Skeletal muscle cell (primary cell): ENCODE measurements at regions not wholly inside any gene's neighbourhood (a gene's known extent, or its start where the extent isn't known, plus 50 kb on each side); places are given as distances from the start of the nearest gene placed in this dataset.

ENCODE experiments used
- DNase-seq: peaks from one replicate; pipeline ENCODE4 v3.0.0-alpha.2; 2010; ENCODE audit warnings: low read depth
- H3K4me3 ChIP-seq: 2 replicates; pipeline ENCODE4 v1.5.1; 2011; ENCODE audit warnings: low read depth, mild to moderate bottlenecking, control low read depth, low read length, moderate library complexity

DNA sequence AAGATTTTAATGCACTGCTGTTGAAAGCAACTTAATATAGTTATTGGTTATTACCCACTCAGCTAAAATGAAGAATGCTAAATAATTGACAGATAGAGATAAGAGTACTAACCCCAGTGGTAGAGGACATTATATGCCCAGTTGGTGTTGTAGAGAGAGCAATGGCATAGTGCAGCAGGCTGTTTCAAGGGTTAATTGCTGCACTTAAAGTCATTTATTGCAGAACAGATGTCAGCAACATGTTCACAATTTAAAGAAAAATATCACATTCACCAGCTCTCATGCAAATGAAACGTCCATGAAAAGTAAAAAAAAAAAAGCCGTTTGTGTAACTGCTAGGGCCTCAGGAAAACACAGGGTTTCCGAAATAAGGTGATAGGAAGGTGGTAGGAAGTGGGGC, 254.6 kb downstream of the MTRR start:
- DNase-seq = no peak
- no peak overlapping the region for H3K4me3 ChIP-seq

DNA sequence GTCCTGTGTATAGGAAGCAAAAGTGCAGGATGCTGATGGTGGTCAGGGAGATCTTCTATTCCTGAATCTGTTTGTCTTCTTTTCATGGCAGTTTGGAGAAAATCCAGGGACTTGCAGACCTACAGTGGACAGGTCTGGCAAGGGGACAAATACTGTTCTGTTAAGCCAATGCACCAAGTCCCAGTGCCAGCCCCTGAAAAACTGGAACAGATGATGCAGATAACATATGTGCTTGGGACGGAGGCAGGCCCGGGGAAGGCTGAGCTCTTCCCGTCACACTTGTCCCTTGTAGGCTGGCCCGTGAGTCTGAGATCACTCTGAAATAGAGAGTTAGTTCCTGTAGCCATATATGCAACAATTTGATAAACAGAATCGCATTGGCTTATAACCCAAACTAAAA, 265.7 kb downstream of the MTRR start:
- no peak overlapping the region for H3K4me3 ChIP-seq
- DNase-seq = no peak

DNA sequence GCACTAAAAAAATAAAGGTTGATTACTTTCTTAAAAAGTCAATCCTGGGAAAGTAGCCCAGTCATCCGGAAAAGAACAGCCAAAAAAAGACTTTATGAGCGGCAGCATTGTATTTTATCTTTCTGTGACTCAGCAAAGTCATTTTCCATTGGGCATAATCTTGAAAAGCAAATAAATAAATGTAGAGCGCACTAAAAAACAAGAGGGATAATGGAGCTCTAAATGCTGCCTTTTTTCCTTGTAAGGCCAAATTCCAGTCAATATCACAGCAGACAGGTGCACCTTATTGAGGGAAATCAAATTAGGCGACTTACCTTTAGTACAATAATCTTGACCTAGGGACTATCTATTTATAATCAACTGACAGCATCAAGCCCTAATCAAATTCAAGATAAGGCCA, 266.8 kb downstream of the MTRR start:
- no peak overlapping the region for H3K4me3 ChIP-seq
- DNase-seq = no peak

DNA sequence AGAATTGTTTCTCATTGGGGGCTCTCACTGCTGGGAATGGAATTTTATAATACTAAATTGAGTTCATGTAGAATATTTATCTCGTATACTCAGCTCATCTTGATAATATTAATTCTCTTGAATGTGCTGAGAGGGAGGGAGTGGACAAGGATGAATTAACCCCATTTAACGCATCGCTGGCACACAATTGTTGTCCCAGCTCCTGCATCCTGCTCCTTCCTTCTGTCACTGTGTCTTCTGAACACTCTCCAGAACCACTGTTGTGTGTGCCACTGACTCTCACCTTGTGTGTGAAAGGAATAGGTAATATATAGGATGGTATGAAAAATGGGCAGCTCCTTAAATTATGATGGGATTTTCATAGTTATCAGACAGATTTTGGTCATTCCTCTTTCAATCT, 267.3 kb downstream of the MTRR start:
- H3K4me3 ChIP-seq = no peak overlapping the region
- no peak for DNase-seq

DNA sequence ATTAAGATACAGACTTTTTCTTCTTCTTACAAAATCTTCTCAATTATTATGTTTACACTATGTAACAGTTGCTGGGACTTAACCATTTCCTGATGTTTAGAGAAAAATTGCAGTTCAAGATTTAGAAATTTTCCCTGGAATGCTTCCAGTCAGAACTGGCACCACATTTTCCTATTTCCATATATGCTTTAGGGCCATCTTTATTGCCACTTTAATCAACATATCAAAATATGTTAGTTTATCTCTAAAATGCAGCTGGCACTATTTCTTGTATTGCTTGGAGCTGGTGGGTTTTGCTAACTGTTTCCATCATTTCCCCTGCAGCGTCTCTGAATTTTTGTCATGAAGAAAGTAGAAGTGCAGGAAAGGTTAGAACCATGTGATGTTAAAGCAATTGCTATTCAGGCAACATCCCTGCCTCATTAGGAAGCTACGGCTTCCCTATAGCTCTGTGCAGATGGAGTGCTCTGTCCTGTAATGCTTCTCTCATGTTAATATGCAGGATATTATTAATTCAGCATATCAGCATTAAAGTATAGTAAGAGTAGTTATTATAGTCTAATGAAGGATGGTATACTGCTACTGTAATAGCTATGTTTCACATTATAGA, 269.1 kb downstream of the MTRR start:
- H3K4me3 ChIP-seq = no peak overlapping the region
- DNase-seq = no peak

DNA sequence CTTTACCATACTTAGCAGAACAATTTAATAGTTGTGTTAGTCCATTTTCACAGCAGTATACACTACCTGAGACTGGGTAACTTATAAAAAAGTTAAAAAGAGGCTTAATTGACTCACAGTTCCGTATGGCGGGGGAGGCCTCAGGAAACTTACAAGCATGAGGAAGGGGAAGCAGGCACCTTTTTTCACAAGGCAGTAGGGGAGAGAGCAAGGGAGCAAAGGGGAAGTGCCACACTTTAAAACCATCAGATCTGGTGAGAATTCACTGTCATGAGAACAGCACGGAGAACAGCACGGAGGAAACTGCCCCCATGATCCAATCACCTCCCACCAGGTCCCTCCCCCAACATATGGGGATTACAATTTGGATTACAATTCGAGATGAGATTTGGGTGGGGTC, 269.9 kb downstream of the MTRR start:
- no peak overlapping the region for H3K4me3 ChIP-seq
- DNase-seq = no peak

DNA sequence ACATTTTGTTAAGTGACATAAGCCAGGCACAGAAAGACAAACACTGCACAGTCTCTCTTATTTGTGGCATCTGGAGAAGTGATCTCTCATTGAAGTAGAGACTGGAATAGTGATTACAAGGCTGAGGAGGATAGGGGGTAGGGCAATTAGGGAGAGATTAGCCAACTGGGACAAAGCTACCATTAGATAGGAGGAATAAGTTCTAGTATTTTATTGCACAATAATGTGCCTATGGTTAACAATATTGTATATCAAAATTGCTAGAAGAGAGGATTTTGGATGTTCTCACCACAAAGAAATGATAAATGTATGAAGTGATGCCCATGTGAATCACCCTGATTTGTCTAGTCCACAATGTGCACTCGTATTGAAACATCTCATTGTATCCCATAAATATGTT, 281.8 kb downstream of the MTRR start:
- H3K4me3 ChIP-seq = no peak overlapping the region
- no peak for DNase-seq

DNA sequence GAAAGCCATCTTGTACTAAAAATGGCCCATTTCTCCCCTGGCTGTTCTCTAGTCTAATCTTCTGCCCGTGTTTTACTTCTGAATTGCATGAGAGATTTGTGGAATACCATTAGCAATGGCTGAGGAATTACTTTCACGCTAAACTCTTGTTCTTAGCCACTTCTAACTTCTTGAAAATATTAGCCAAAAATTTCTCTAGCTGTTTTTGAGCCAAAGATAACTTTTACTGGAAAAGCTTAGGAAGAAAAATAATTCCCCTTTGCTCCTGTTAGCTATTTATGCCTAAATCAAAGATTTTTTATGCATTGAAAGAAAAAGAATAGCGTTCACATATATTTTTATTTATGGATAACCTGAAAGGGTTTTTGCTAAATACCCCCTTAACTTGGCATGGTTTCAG, 287.8 kb downstream of the MTRR start:
- no peak overlapping the region for H3K4me3 ChIP-seq

DNA sequence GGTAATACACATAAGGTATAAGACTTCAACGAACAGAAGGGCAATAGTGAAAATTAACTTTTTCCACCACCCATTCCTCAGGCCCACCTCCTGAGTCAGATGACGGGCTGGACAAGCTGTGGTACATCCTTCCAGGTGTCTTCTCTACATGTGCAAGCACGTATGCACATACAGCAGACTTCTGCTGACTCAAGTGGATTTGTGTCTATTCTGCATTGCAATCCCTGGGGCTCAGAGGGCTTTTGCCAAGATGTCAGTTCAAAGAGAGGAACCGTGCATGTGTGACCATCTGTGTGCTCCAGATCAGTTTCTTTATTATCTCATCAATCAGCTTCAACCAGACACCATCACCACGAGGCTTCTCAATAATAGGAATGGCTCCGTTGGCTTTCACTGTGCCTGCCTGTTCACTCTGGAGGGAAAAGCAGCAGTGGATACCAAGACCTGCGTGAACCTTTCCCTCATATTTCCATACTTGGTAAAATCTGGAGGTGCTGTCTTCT, 288.4 kb downstream of the MTRR start:
- no peak for DNase-seq
- no peak overlapping the region for H3K4me3 ChIP-seq

More for the DNA sequence above, 287.8 kb downstream of the MTRR start:
- no peak for DNase-seq

DNA sequence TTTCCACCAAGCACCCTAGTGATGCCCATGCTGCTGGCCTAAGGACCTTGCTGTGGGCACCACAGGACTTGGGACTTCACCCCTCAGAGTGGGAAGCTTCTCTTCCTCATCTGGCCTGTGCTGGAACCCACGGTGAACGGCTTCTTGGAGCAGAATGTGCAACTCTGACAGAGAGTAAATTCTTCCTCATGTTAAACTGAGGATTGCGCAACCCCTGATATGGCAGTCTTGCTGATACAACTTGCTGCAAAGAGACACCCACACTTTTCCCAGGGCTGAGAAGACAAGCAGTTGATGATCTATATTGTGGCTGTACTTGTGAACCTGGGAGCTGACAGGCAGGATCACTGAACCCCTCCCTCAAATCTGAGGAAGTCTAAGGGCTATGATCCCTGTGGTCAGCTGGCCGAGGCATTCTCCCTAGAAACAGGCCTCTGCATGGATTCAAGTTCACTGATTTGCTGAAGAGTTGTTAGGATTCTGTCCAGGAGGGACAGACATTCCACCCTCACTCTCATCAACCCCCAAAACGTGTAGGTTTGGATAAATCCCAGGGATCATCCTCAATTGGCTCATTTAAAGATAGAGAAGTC, 307.2 kb downstream of the MTRR start:
- no peak overlapping the region for H3K4me3 ChIP-seq
- no peak for DNase-seq

DNA sequence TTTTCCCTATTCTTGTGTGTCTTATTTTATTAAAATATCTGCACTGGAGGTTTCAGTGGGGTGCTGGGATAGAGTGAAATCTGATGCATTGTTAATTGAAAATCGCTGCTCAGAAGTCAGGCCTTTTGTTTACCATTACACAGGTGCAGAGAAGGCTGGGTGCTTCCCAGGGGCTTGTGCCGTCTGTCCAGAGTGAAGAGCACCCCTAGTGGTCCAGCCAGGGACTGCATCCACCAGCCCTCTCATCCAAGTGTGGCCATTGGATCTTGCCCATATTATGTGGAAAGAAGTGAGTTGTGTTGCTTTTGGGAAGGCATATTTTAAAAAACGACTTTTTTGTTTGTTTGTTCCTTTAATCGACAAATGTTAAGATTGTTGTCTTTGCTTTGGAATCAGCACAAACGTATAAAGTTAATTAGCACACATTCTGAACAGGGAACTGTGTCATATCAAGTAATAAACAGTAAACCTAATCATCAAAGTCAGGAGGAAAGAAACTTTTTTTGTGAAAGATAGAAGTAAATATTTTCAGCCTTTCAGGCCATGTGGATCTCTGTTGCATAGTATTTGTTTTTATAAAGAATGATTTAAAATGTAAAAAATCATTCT, 315.6 kb downstream of the MTRR start:
- no peak overlapping the region for H3K4me3 ChIP-seq
- DNase-seq = no peak

DNA sequence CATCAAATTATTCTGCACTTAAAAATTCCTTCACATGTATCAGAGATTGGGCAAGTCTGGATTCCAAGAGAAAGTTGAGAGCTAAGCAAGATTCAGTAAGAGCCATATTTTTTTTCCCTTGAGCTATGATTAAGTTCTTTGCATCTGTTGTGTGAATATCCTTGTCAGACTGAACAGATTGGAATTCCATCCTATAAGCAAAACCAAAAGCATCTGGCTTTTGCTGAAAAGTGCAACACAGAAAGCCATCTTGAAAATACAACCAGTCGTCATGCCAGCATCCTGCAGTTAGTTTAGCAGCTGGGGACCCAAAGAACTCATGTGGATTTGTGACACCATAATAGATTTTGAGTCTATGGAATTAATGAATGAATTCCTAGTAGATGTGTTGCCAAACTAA, 316.9 kb downstream of the MTRR start:
- no peak for DNase-seq
- H3K4me3 ChIP-seq = no peak overlapping the region

DNA sequence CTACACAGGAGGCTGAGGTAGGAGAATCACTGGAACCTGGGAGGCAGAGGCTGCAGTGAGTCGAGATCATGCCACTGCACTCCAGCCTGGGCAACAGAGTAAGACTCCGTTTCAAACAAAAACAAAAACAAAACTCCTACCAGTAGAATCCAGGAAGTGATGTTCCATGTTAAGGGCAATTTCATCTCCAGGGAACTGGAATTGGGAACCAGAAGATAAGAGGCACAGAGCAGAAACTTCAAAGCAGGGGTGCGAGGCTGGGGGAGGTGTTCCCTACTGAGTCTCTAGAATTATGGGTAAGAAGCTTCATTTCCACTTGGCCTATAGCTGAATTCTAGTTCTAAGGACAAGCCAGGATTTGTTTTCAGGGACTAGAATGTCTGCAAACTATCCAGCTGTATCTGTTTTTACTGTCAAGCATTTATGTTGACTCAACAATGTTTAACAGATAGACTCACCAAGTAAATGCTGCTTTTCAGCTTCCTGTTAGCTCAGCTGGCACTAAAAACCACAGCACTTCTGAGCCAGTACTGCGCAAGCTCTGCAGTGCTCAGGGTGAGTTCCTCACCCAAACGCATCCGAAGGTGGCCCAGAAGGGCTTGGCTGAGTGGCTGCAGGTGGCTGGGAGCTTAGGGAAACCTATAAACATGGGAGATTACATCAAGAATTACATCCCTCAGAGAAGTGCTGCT, 320.1 kb downstream of the MTRR start:
- H3K4me3 ChIP-seq = no peak overlapping the region
- no peak for DNase-seq

DNA sequence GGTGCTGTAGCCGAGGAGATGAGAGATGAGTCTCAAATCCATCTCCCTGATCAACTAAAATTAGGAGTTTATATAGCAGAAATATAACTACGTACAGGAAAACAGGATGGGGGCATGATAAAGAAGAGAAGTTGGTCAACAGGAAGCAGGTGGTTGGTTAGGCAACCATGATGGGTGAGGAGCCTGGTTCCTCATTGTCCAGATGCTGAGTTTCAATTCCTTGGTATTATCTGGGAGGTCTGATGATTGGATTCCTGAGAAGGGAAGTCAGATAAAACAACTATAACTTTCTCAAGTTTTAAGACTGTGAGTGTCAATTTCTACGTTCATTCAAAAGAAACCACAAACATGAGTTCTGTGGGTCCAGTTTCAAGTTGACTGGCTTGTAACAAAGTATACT, 323.9 kb downstream of the MTRR start:
- no peak overlapping the region for H3K4me3 ChIP-seq
- DNase-seq = no peak

DNA sequence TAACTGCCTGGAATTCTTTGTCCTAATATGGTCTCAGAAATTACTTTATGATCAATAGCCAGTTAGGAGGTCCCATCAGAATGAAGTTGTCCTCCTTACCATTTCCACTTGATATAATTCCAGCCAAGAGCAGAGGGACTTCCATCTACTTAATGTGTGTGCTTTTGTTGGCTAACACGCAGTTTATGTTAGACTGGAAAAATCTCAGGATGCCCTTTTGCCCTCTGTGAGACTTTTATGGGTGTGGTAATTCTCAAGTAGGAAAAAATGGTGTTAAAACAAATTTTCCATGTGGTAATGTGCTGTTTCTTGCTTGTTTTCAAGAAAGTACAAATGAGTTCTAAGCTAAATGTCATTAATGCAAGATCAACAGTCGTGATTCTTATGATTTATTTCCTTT, 327.1 kb downstream of the MTRR start:
- no peak for DNase-seq
- H3K4me3 ChIP-seq = no peak overlapping the region

DNA sequence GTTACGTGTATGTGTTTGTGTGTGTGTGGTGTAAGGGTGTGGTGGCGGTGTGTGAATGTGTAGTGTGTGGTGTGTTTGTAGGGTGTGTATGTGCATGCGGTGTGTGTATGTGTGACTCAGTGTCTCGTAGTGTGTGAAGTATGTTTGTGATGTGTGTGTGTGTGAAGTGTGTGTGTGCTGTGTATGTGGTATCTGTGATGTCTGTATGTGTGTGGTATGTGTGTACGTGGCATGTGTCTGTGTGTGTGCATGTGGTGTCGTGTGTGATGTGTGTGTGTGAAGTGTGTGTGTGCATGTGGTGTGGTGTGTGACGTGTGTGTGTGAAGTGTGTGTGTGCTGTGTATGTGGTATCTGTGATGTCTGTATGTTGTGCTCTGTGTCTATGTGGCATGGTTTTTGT, 339.4 kb downstream of the MTRR start:
- DNase-seq = no peak
- no peak overlapping the region for H3K4me3 ChIP-seq

DNA sequence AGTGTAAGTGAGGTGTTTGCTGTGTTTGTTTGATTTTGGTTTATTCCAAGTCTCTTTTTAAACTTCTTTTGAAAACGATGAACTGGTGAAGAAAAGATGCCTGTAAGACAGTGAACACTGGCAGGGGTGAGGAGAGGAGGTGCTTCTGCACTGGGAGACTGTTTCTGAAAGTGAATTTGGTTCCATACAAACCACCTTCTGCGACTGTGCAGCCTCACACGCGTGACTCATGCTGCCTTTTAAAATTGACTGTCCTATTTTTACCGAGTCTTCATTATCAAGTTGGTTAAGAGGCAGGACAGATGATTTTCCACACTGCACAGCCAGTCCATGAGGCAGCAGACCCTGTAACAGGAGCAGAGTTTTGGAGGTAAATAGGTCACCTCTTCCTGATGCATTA, 340.6 kb downstream of the MTRR start:
- no peak for DNase-seq
- no peak overlapping the region for H3K4me3 ChIP-seq

DNA sequence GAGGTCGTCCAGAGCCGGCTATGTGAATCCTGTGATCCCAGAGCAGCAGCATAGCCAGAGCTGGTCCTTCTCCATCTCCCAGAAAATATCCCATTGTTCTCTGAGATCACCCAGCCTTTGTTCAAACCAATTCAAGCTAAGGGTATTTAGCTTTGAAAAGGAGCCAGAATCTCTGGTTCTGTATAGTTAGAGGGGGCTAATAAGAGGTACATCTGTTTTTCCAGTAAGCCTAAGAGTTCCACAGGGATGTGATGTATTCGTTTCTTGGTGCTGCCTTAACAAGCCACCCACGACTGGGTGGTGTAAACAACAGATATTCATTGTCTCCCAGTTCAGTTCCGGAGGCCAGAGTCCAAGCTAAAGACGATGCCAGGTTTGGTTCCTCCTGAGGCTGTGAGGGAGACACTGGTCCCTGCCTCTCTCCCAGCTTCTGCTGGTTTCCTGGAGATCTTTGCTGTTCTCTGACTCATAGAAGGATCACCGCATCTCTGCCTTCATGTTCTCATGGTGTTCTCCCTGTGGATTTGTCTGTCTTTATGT, 344.8 kb downstream of the MTRR start:
- no peak for DNase-seq
- H3K4me3 ChIP-seq = no peak overlapping the region

DNA sequence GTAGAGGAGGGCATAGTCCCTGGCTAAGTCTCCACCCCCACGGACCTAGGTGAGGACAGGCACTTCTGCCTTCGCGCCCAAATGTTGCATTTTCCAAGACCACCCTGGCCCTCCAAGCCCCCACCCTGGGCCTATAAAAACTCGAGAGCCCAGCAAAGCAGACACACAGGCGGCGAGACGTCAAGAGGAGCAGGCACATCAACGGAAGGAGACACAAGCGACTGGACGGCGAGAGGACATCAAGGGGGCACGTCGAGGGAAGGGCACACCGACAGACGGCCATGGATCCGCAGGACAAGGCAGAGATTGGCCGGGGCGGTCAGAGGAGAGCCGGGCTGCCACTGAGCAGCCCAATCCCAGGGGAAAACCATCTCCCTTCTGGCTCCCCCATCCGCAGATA, 348.0 kb downstream of the MTRR start:
- no peak overlapping the region for H3K4me3 ChIP-seq
- DNase-seq = no peak

DNA sequence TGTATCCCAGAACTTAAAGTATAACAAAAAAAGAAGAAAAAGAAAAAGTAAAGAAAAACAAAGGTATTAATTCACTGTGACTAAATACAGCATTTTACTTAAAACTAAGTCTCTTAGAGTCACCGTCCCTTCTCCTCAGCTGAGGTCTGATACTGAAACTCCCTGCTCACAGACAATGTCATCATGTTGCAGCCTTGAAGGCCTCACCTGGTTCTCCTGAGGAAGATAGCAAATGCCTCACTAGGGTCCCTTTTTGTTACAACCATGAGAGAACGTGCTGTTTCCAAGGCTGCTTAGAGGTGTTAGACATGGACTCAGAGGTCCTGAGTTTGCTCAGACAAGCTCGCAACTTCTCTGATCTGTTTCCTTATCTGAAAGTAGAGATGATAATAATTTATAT, 357.2 kb downstream of the MTRR start:
- DNase-seq = no peak
- H3K4me3 ChIP-seq = no peak overlapping the region
